Transverse colon (tissue), 4 donors: ENCODE measurements at regions not wholly inside any gene's neighbourhood (a gene's known extent, or its start where the extent isn't known, plus 50 kb on each side); places are given as distances from the start of the nearest gene placed in this dataset.

Experiments
- CTCF ChIP-seq, 5 experiments: fragments of 200-600 bp in 3 of 5; fragments of 450-650 bp in 2 of 5; sonication (generic) in 3 of 5; IDR thresholded peaks; 1 replicate in 2 of 5; 2 replicates in 3 of 5; pipeline ENCODE4 v1.5.1; 2016 to 2017; ENCODE audit warnings: antibody characterized with exemption in 5 of 5, inconsistent platforms in 3 of 5, mild to moderate bottlenecking in 2 of 5, moderate library complexity in 1 of 5
- EP300 ChIP-seq: sonication (generic); formaldehyde crosslinking; IDR thresholded peaks from one replicate; pipeline ENCODE4 v1.6.1; 2017; ENCODE audit warnings: antibody characterized with exemption, low read depth
- POLR2A ChIP-seq: fragments of 450-650 bp; IDR thresholded peaks from one replicate; pipeline ENCODE4 v1.6.1; 2016; ENCODE audit warnings: antibody characterized with exemption, mild to moderate bottlenecking, moderate library complexity
- POLR2AphosphoS5 ChIP-seq, 3 donors: sonication (generic); formaldehyde crosslinking; IDR thresholded peaks; one replicate each; pipeline ENCODE4 v1.6.1; 2016; ENCODE audit warnings: antibody characterized with exemption in 3 of 3

GRCh38 chr12:61523276-61523992 is 736.8 kb upstream of the USP15 start:
- no peak for TF ChIP-seq CTCF (IDR thresholded peaks at IDR 0.05)
- TF ChIP-seq POLR2AphosphoS5 (IDR thresholded peaks at IDR 0.05), result no peak
- no peak for TF ChIP-seq EP300
- TF ChIP-seq POLR2A, result no peak
